ENCODE measurements at regions not wholly inside any gene's neighbourhood (a gene's known extent, or its start where the extent isn't known, plus 50 kb on each side); places are given as distances from the start of the nearest gene placed in this dataset.

GRCh38 chr22:48226026-48227013, 1463.9 kb downstream of the TBC1D22A start:
- POLR2A ChIA-PET = no interaction called here
- Histone ChIP-seq H3K27me3 (replicated peaks in 1 of 2; ENCODE audit: control insufficient read depth in 2 of 2, extremely low read depth in 1 of 2, insufficient read depth in 2 of 2, low read length in 1 of 2) (peaks cover 0 to 30% of the 10 kb centered on the region in 2 experiments), H3K4me1 (ENCODE audit: control insufficient read depth in 1 of 2, extremely low read depth in 1 of 2, insufficient read depth in 2 of 2, low read length in 2 of 2) (no peaks in the 10 kb centered on the region), H3K36me3 (ENCODE audit: control insufficient read depth in 2 of 2, extremely low read depth in 1 of 2, insufficient read depth in 1 of 2, low read length in 1 of 2) (no peaks in the 10 kb centered on the region), H3K9me3 (no peaks in the 10 kb centered on the region), H3K27ac (ENCODE audit: low read length) (no peak overlapping the region), H3K4me3 (ENCODE audit: control insufficient read depth in 1 of 2, extremely low read depth in 1 of 2, low read length in 1 of 2) (no peak overlapping the region)
- Mint-ChIP-seq H3K9me3 (no peaks in the 10 kb centered on the region), H3K36me3 (no peaks in the 10 kb centered on the region), H3K4me3 (no peak overlapping the region), H3K27me3 (peaks cover 4 to 18% of the 10 kb centered on the region in 2 donors), H3K4me1 (no peaks in the 10 kb centered on the region), H3K27ac (no peak overlapping the region)
- WGBS (ENCODE audit: insufficient coverage) = 79% methylated on average over 22 of the region's 23 CpGs
- no peak for ATAC-seq (replicated peaks in 1 of 4)
- no peak for DNase-seq
- CTCF ChIA-PET = no interaction called here

- H3K27me3 Mint-ChIP-seq = peaks cover 6 to 18% of the 10 kb centered on the region in 2 donors
- POLR2A ChIA-PET = no interaction called here
- H3K36me3 Mint-ChIP-seq = no peaks in the 10 kb centered on the region
- H3K9me3 Mint-ChIP-seq = peaks cover 0 to 4% (median 0%) of the 10 kb centered on the region in 3 donors
- no peak for ATAC-seq (replicated peaks in 1 of 4)
- no peaks in the 10 kb centered on the region for H3K4me1 ChIP-seq (ENCODE audit: control insufficient read depth in 1 of 2, extremely low read depth in 1 of 2, insufficient read depth in 2 of 2, low read length in 2 of 2)
- no peak overlapping the region for H3K4me3 Mint-ChIP-seq
- H3K9me3 ChIP-seq = no peaks in the 10 kb centered on the region
- no peak overlapping the region for H3K4me3 ChIP-seq (ENCODE audit: control insufficient read depth in 1 of 2, extremely low read depth in 1 of 2, low read length in 1 of 2)
- H3K27ac Mint-ChIP-seq = no peak overlapping the region
- H3K27ac ChIP-seq (ENCODE audit: low read length) = no peak overlapping the region
- H3K36me3 ChIP-seq (ENCODE audit: control insufficient read depth in 2 of 2, extremely low read depth in 1 of 2, insufficient read depth in 1 of 2, low read length in 1 of 2) = no peaks in the 10 kb centered on the region
- peaks cover 0 to 26% of the 10 kb centered on the region in 2 experiments for H3K27me3 ChIP-seq (replicated peaks in 1 of 2; ENCODE audit: control insufficient read depth in 2 of 2, extremely low read depth in 1 of 2, insufficient read depth in 2 of 2, low read length in 1 of 2)
- no peak for DNase-seq
- no peaks in the 10 kb centered on the region for H3K4me1 Mint-ChIP-seq
- 44% methylated on average over 5 of the region's 5 CpGs for WGBS (ENCODE audit: insufficient coverage)
- CTCF ChIA-PET = no interaction called here
Measured at GRCh38 chr22:48224332-48224731, 1461.9 kb downstream of the TBC1D22A start.

GRCh38 chr22:48223488-48224190, 1461.2 kb downstream of the TBC1D22A start:
- H3K27me3 ChIP-seq (replicated peaks in 1 of 2; ENCODE audit: control insufficient read depth in 2 of 2, extremely low read depth in 1 of 2, insufficient read depth in 2 of 2, low read length in 1 of 2) = peaks cover 0 to 26% of the 10 kb centered on the region in 2 experiments
- peaks cover 6 to 15% of the 10 kb centered on the region in 2 donors for H3K27me3 Mint-ChIP-seq
- no peaks in the 10 kb centered on the region for H3K36me3 Mint-ChIP-seq
- no peak overlapping the region for H3K27ac Mint-ChIP-seq
- H3K27ac ChIP-seq (ENCODE audit: low read length) = no peak overlapping the region
- no peak overlapping the region for H3K4me3 ChIP-seq (ENCODE audit: control insufficient read depth in 1 of 2, extremely low read depth in 1 of 2, low read length in 1 of 2)
- H3K4me1 Mint-ChIP-seq = no peaks in the 10 kb centered on the region
- no peak overlapping the region for H3K4me3 Mint-ChIP-seq
- H3K9me3 Mint-ChIP-seq = peaks cover 0 to 4% (median 0%) of the 10 kb centered on the region in 3 donors
- POLR2A ChIA-PET = no interaction called here
- WGBS (ENCODE audit: insufficient coverage) = 49% methylated on average over 3 of the region's 7 CpGs
- ATAC-seq (replicated peaks in 1 of 4) = no peak
- H3K4me1 ChIP-seq (ENCODE audit: control insufficient read depth in 1 of 2, extremely low read depth in 1 of 2, insufficient read depth in 2 of 2, low read length in 2 of 2) = no peaks in the 10 kb centered on the region
- CTCF ChIA-PET = no interaction called here
- H3K36me3 ChIP-seq (ENCODE audit: control insufficient read depth in 2 of 2, extremely low read depth in 1 of 2, insufficient read depth in 1 of 2, low read length in 1 of 2) = no peaks in the 10 kb centered on the region
- DNase-seq = no peak
- no peaks in the 10 kb centered on the region for H3K9me3 ChIP-seq

GRCh38 chr22:48222742-48223487, 1460.5 kb downstream of the TBC1D22A start:
- ATAC-seq (replicated peaks in 1 of 4) (no peak), DNase-seq (no peak)
- H3K9me3 Mint-ChIP-seq = peaks cover 0 to 4% (median 0%) of the 10 kb centered on the region in 3 donors
- peaks cover 10 to 14% of the 10 kb centered on the region in 2 donors for H3K27me3 Mint-ChIP-seq
- no peaks in the 10 kb centered on the region for H3K9me3 ChIP-seq
- no peak overlapping the region for H3K27ac Mint-ChIP-seq
- H3K4me3 ChIP-seq (ENCODE audit: control insufficient read depth in 1 of 2, extremely low read depth in 1 of 2, low read length in 1 of 2) = no peak overlapping the region
- H3K36me3 Mint-ChIP-seq = no peaks in the 10 kb centered on the region
- H3K4me3 Mint-ChIP-seq = no peak overlapping the region
- no peaks in the 10 kb centered on the region for H3K4me1 Mint-ChIP-seq
- 81% methylated on average over 9 of the region's 13 CpGs for WGBS (ENCODE audit: insufficient coverage)
- no peak overlapping the region for H3K27ac ChIP-seq (ENCODE audit: low read length)
- H3K36me3 ChIP-seq (ENCODE audit: control insufficient read depth in 2 of 2, extremely low read depth in 1 of 2, insufficient read depth in 1 of 2, low read length in 1 of 2) = no peaks in the 10 kb centered on the region
- ChIA-PET CTCF (interaction anchor here in 1 of 2 donors (0.6 kb wide), 1 partner anchor 1031 kb away, joined by 4 read pairs; no protein-coding TSS in a partner anchor), POLR2A (no interaction called here)
- H3K4me1 ChIP-seq (ENCODE audit: control insufficient read depth in 1 of 2, extremely low read depth in 1 of 2, insufficient read depth in 2 of 2, low read length in 2 of 2) = no peaks in the 10 kb centered on the region
- H3K27me3 ChIP-seq (replicated peaks in 1 of 2; ENCODE audit: control insufficient read depth in 2 of 2, extremely low read depth in 1 of 2, insufficient read depth in 2 of 2, low read length in 1 of 2) = peaks cover 0 to 20% of the 10 kb centered on the region in 2 experiments

GRCh38 chr22:48218889-48219420, 1456.5 kb downstream of the TBC1D22A start:
- CTCF ChIA-PET = no interaction called here
- Histone ChIP-seq H3K36me3 (ENCODE audit: control insufficient read depth in 2 of 2, extremely low read depth in 1 of 2, insufficient read depth in 1 of 2, low read length in 1 of 2) (no peaks in the 10 kb centered on the region), H3K4me1 (ENCODE audit: control insufficient read depth in 1 of 2, extremely low read depth in 1 of 2, insufficient read depth in 2 of 2, low read length in 2 of 2) (no peaks in the 10 kb centered on the region), H3K27me3 (replicated peaks in 1 of 2; ENCODE audit: control insufficient read depth in 2 of 2, extremely low read depth in 1 of 2, insufficient read depth in 2 of 2, low read length in 1 of 2) (peaks cover 0 to 15% of the 10 kb centered on the region in 2 experiments), H3K9me3 (no peaks in the 10 kb centered on the region), H3K4me3 (ENCODE audit: control insufficient read depth in 1 of 2, extremely low read depth in 1 of 2, low read length in 1 of 2) (no peak overlapping the region), H3K27ac (ENCODE audit: low read length) (no peak overlapping the region)
- 69% methylated on average over 2 of the region's 7 CpGs for WGBS (ENCODE audit: insufficient coverage)
- Mint-ChIP-seq H3K4me3 (no peak overlapping the region), H3K27ac (no peak overlapping the region), H3K36me3 (no peaks in the 10 kb centered on the region), H3K9me3 (peaks cover 0 to 4% (median 0%) of the 10 kb centered on the region in 3 donors), H3K27me3 (peaks cover 14% of the 10 kb centered on the region in 2 donors), H3K4me1 (no peaks in the 10 kb centered on the region)
- DNase-seq (no peak), ATAC-seq (replicated peaks in 1 of 4) (no peak)
- POLR2A ChIA-PET = no interaction called here

- Histone ChIP-seq H3K36me3 (ENCODE audit: control insufficient read depth in 2 of 2, extremely low read depth in 1 of 2, insufficient read depth in 1 of 2, low read length in 1 of 2) (no peaks in the 10 kb centered on the region), H3K27me3 (replicated peaks in 1 of 2; ENCODE audit: control insufficient read depth in 2 of 2, extremely low read depth in 1 of 2, insufficient read depth in 2 of 2, low read length in 1 of 2) (peaks cover 0 to 15% of the 10 kb centered on the region in 2 experiments), H3K27ac (ENCODE audit: low read length) (no peak overlapping the region), H3K4me1 (ENCODE audit: control insufficient read depth in 1 of 2, extremely low read depth in 1 of 2, insufficient read depth in 2 of 2, low read length in 2 of 2) (no peaks in the 10 kb centered on the region), H3K9me3 (no peaks in the 10 kb centered on the region), H3K4me3 (ENCODE audit: control insufficient read depth in 1 of 2, extremely low read depth in 1 of 2, low read length in 1 of 2) (no peak overlapping the region)
- H3K27ac Mint-ChIP-seq = no peak overlapping the region
- DNase-seq (no peak), ATAC-seq (replicated peaks in 1 of 4) (no peak)
- no peak overlapping the region for H3K4me3 Mint-ChIP-seq
- H3K36me3 Mint-ChIP-seq = no peaks in the 10 kb centered on the region
- 91% methylated on average over 11 of the region's 11 CpGs for WGBS (ENCODE audit: insufficient coverage)
- H3K4me1 Mint-ChIP-seq = no peaks in the 10 kb centered on the region
- peaks cover 14% of the 10 kb centered on the region in 2 donors for H3K27me3 Mint-ChIP-seq
- POLR2A ChIA-PET = no interaction called here
- peaks cover 0 to 4% (median 0%) of the 10 kb centered on the region in 3 donors for H3K9me3 Mint-ChIP-seq
- CTCF ChIA-PET = no interaction called here
Measured at GRCh38 chr22:48217596-48217995, 1455.1 kb downstream of the TBC1D22A start.

Measured in T-cell (primary cell).